Endodermal cell (in vitro differentiated cells): ENCODE measurements at regions not wholly inside any gene's neighbourhood (a gene's known extent, or its start where the extent isn't known, plus 50 kb on each side); places are given as distances from the start of the nearest gene placed in this dataset.

Experiments
- DNase-seq: peaks from one replicate; pipeline ENCODE4 v3.0.0-alpha.2; 2017
- H3K27ac ChIP-seq: 2 replicates; pipeline ENCODE4 v1.5.1; 2013; ENCODE audit warnings: mild to moderate bottlenecking, low read depth, low read length, moderate library complexity
- H3K27me3 ChIP-seq: 2 replicates; pipeline ENCODE4 v1.6.1; 2013; ENCODE audit warnings: mild to moderate bottlenecking, low read length, moderate library complexity; ENCODE audit not compliant: insufficient read depth, control insufficient read depth, poor library complexity, severe bottlenecking
- H3K36me3 ChIP-seq: 2 replicates; pipeline ENCODE4 v1.7.0; 2013; ENCODE audit warnings: mild to moderate bottlenecking, low read length, moderate library complexity; ENCODE audit not compliant: control insufficient read depth, insufficient read depth
- H3K4me1 ChIP-seq: one replicate; pipeline ENCODE4 v1.7.0; 2013; ENCODE audit warnings: low read length; ENCODE audit not compliant: control insufficient read depth, insufficient read depth
- H3K4me3 ChIP-seq: 2 replicates; pipeline ENCODE4 v1.5.1; 2013; ENCODE audit warnings: mild to moderate bottlenecking, low read length, moderate library complexity
- H3K9ac ChIP-seq: 2 replicates; pipeline ENCODE4 v1.6.1; 2013; ENCODE audit warnings: mild to moderate bottlenecking, low read length, moderate library complexity; ENCODE audit not compliant: poor library complexity, severe bottlenecking; ENCODE audit errors: extremely low read depth
- H3K9me3 ChIP-seq: 2 replicates; pipeline ENCODE4 v1.6.1; 2013; ENCODE audit warnings: mild to moderate bottlenecking, low read length, moderate library complexity; ENCODE audit not compliant: control insufficient read depth
- H3K27ac Mint-ChIP-seq: 2 replicates; pipeline ENCODE4 v1.8.0; 2020; ENCODE audit warnings: mixed read lengths
- H3K27me3 Mint-ChIP-seq: 2 replicates; pipeline ENCODE4 v1.8.0; 2021; ENCODE audit warnings: mild to moderate bottlenecking, mixed read lengths; ENCODE audit not compliant: insufficient read depth
- H3K36me3 Mint-ChIP-seq: 2 replicates; pipeline ENCODE4 v1.8.0; 2020; ENCODE audit warnings: low read depth, mixed read lengths
- H3K4me1 Mint-ChIP-seq: 2 replicates; pipeline ENCODE4 v1.8.0; 2020; ENCODE audit warnings: mixed read lengths
- H3K4me3 Mint-ChIP-seq: 2 replicates; pipeline ENCODE4 v1.8.0; 2020; ENCODE audit warnings: mild to moderate bottlenecking, moderate library complexity, mixed read lengths
- H3K9me3 Mint-ChIP-seq: 2 replicates; pipeline ENCODE4 v1.8.0; 2020; ENCODE audit warnings: mild to moderate bottlenecking, mixed read lengths
- CTCF ChIP-seq: fragments of 200-600 bp; sonication (generic); conservative IDR thresholded peaks from 2 replicates; pipeline ENCODE4 v1.5.0; 2021; ENCODE audit warnings: antibody characterized with exemption, mild to moderate bottlenecking
- WGBS, 2 experiments: methylation state at CpG; one replicate each; pipeline versions ENCODE4 v1.1.5 to v1.1.7; 2013; ENCODE audit warnings: missing lambda C conversion rate in 2 of 2, mixed read lengths in 1 of 2; ENCODE audit not compliant: insufficient coverage in 1 of 2, insufficient read length in 1 of 2; 5-methylcytosine and 5-hydroxymethylcytosine counted together

- WGBS, 2 experiments = 78% methylated on average over 2 of the region's 2 CpGs; no CpG with 5 or more reads in 1 of the 2 experiments
- no peaks in the 10 kb centered on the region for H3K27me3 ChIP-seq
- no peak for DNase-seq
- no peaks in the 10 kb centered on the region for H3K27me3 Mint-ChIP-seq
- no peaks in the 10 kb centered on the region for H3K9me3 ChIP-seq
- H3K4me3 Mint-ChIP-seq = no peak overlapping the region
- no peaks in the 10 kb centered on the region for H3K36me3 ChIP-seq
- no peaks in the 10 kb centered on the region for H3K4me1 ChIP-seq
- H3K9me3 Mint-ChIP-seq = peaks cover 2% of the 10 kb centered on the region
- no peak overlapping the region for H3K4me3 ChIP-seq
- H3K9ac ChIP-seq = no peak overlapping the region
- H3K27ac Mint-ChIP-seq = no peak overlapping the region
- no peak for TF ChIP-seq CTCF
- no peak overlapping the region for H3K27ac ChIP-seq
- H3K36me3 Mint-ChIP-seq = no peaks in the 10 kb centered on the region
- no peaks in the 10 kb centered on the region for H3K4me1 Mint-ChIP-seq
Measured at GRCh38 chr7:124577256-124577655, 188.3 kb downstream of the GPR37 start.

GRCh38 chr7:124575176-124575575 is 190.4 kb downstream of the GPR37 start:
- no peaks in the 10 kb centered on the region for H3K9me3 Mint-ChIP-seq
- Histone ChIP-seq H3K9ac (no peak overlapping the region), H3K36me3 (no peaks in the 10 kb centered on the region), H3K27ac (no peak overlapping the region), H3K27me3 (no peaks in the 10 kb centered on the region), H3K4me3 (no peak overlapping the region), H3K4me1 (no peaks in the 10 kb centered on the region), H3K9me3 (no peaks in the 10 kb centered on the region)
- no peaks in the 10 kb centered on the region for H3K36me3 Mint-ChIP-seq
- H3K4me1 Mint-ChIP-seq = no peaks in the 10 kb centered on the region
- H3K27ac Mint-ChIP-seq = no peak overlapping the region
- no peaks in the 10 kb centered on the region for H3K27me3 Mint-ChIP-seq
- 91 to 93% methylated on average over 3 of the region's 3 CpGs for WGBS, 2 experiments
- H3K4me3 Mint-ChIP-seq = no peak overlapping the region
- no peak for DNase-seq
- TF ChIP-seq CTCF = no peak

- no peaks in the 10 kb centered on the region for H3K36me3 Mint-ChIP-seq
- no peaks in the 10 kb centered on the region for H3K27me3 ChIP-seq
- 100% methylated on average over 1 of the region's 2 CpGs; no CpG with 5 or more reads in 1 of the 2 experiments for WGBS, 2 experiments
- no peak for TF ChIP-seq CTCF
- no peaks in the 10 kb centered on the region for H3K27me3 Mint-ChIP-seq
- no peak overlapping the region for H3K27ac Mint-ChIP-seq
- no peak overlapping the region for H3K4me3 Mint-ChIP-seq
- no peak overlapping the region for H3K27ac ChIP-seq
- peaks cover 7% of the 10 kb centered on the region for H3K4me1 Mint-ChIP-seq
- no peaks in the 10 kb centered on the region for H3K9me3 ChIP-seq
- no peaks in the 10 kb centered on the region for H3K4me1 ChIP-seq
- no peaks in the 10 kb centered on the region for H3K9me3 Mint-ChIP-seq
- no peak for DNase-seq
- H3K9ac ChIP-seq = no peak overlapping the region
- no peaks in the 10 kb centered on the region for H3K36me3 ChIP-seq
- no peak overlapping the region for H3K4me3 ChIP-seq
Measured at GRCh38 chr7:124570558-124570957, 195.0 kb downstream of the GPR37 start.
